ENCODE measurements at regions not wholly inside any gene's neighbourhood (a gene's known extent, or its start where the extent isn't known, plus 50 kb on each side); places are given as distances from the start of the nearest gene placed in this dataset.
A peak's percentile ranks its signal among the peaks of the same experiment; 100 is the strongest.

DNA sequence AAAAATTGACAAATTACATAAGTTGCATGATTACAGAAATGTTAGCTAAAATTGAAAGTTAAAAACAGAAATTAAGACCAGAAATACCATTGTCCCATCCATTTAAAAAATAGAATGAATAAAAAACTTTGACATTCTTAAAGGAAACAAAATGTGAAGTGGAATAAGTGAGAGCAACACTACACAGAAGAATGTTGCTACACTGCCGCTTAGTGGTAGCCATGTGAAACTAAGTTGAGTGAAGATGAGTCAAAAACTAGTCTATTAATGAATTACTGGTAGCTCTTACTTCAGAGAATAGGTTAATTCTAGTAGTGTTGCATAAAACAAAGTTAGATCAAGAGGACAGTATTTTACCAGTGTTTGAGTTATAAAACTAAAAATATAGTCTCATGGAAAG, 571.0 kb upstream of the KLHL4 start:
- Histone ChIP-seq H3K23ac (ENCODE audit: insufficient read length) (no peak overlapping the region), H4K20me1 (replicated peaks in 1 of 2; ENCODE audit: control insufficient read depth in 1 of 2, insufficient read depth in 2 of 2, low read length in 2 of 2) (no peaks in the 10 kb centered on the region), H3K18ac (ENCODE audit: extremely low read depth, low read length) (no peak overlapping the region), H2BK12ac (ENCODE audit: low read depth, low read length) (no peak overlapping the region), H3K27ac (ENCODE audit: low read depth, low read length) (no peak overlapping the region), H2BK5ac (ENCODE audit: low read depth, low read length) (no peak overlapping the region), H4K8ac (ENCODE audit: extremely low read depth, insufficient read depth, low read length) (no peak overlapping the region), H2BK20ac (ENCODE audit: low read length) (no peak overlapping the region), H3K27me3 (replicated peaks in 1 of 4; ENCODE audit: control insufficient read depth in 3 of 4, extremely low read depth in 1 of 4, insufficient read depth in 3 of 4, low read length in 3 of 4) (no peaks in the 10 kb centered on the region), H3K56ac (replicated peaks; ENCODE audit: insufficient read length, low read depth, low read length) (no peak overlapping the region), H2AFZ (ENCODE audit: low read length) (no peak overlapping the region), H3K23me2 (ENCODE audit: low read depth, low read length) (no peaks in the 10 kb centered on the region), H2AK5ac (ENCODE audit: low read depth, low read length) (no peak overlapping the region), H4K91ac (replicated peaks; ENCODE audit: insufficient read length, low read length) (no peak overlapping the region), H2BK15ac (ENCODE audit: low read length) (no peak overlapping the region), H3K79me2 (ENCODE audit: control insufficient read depth in 1 of 2, insufficient read depth in 2 of 2, low read length in 2 of 2) (no peaks in the 10 kb centered on the region), H3K9ac (replicated peaks in 1 of 4; ENCODE audit: extremely low read depth in 1 of 4, low read depth in 3 of 4, low read length in 3 of 4) (no peak overlapping the region), H3K4me2 (ENCODE audit: insufficient read depth in 1 of 2, low read depth in 2 of 2, low read length in 2 of 2) (no peak overlapping the region), H3K14ac (ENCODE audit: insufficient read length) (no peak overlapping the region), H3K79me1 (ENCODE audit: low read depth, low read length) (no peaks in the 10 kb centered on the region), H4K5ac (ENCODE audit: insufficient read length, low read depth, low read length) (peak overlapping the region; percentile 36), H2BK120ac (replicated peaks; ENCODE audit: low read depth, low read length) (no peak overlapping the region), H3K9me3 (ENCODE audit: insufficient read depth in 2 of 2, low read depth in 1 of 2, low read length in 1 of 2) (no peaks in the 10 kb centered on the region), H3K4me1 (replicated peaks in 1 of 4; ENCODE audit: control insufficient read depth in 3 of 4, insufficient read depth in 4 of 4, low read length in 3 of 4) (peaks cover 0 to 6% (median 0%) of the 10 kb centered on the region in 4 experiments; a peak in 1 of 7 replicates), H3K36me3 (ENCODE audit: control insufficient read depth in 2 of 4, insufficient read depth in 4 of 4, low read length in 3 of 4) (no peaks in the 10 kb centered on the region), H3K4me3 (ENCODE audit: extremely low read depth in 1 of 4, insufficient read depth in 2 of 4, low read depth in 3 of 4, low read length in 4 of 4) (no peak overlapping the region), H3K4ac (replicated peaks; ENCODE audit: insufficient read length, low read depth, low read length) (no peak overlapping the region)
- peak; percentile 72 for FAIRE-seq
- 0% methylated on average over 1 of the region's 1 CpG; no CpG with 5 or more reads in 1 of the 2 experiments for WGBS, 2 experiments (ENCODE audit: extremely low coverage in 1 of 2, insufficient coverage in 1 of 2, insufficient read length in 1 of 2, insufficient replicate concordance in 2 of 2, low coverage in 1 of 2, low lambda C conversion rate in 2 of 2, missing lambda C conversion rate in 1 of 2)
- DNase-seq (ENCODE audit: low read depth in 1 of 2, low spot score in 2 of 2): no peak
- ChIA-PET POLR2A (ENCODE audit: partially characterized antibody) (no interaction called here), CTCF (ENCODE audit: partially characterized antibody) (interaction anchor here (0.9 to 2.7 kb wide), 6 partner anchors 30 to 140 kb away, joined by 3 to 7 read pairs (median 4); no protein-coding TSS in a partner anchor)
- TF ChIP-seq NRF1 (IDR thresholded peaks at IDR 0.05; ENCODE audit: low read depth, low read length): no peak
- TF ChIP-seq JUN (IDR thresholded peaks at IDR 0.05; ENCODE audit: low read depth, low read length): no peak
- TF ChIP-seq SP2 (IDR thresholded peaks at IDR 0.05; ENCODE audit: low read length): no peak
- no peak for TF ChIP-seq SAP30 (IDR thresholded peaks at IDR 0.05; ENCODE audit: insufficient read depth, insufficient replicate concordance, low read length)
- no peak for TF ChIP-seq JUND (IDR thresholded peaks at IDR 0.05; ENCODE audit: low read length)
- no peak for TF ChIP-seq RFX5 (IDR thresholded peaks at IDR 0.05; ENCODE audit: borderline replicate concordance, low read depth, low read length)
- no peak for TF ChIP-seq RXRA (IDR thresholded peaks at IDR 0.05; ENCODE audit: insufficient read depth, low read depth, low read length)
- TF ChIP-seq TAF1 (IDR thresholded peaks at IDR 0.05; ENCODE audit: low read depth, low read length): no peak
